Mesenchymal stem cell (in vitro differentiated cells and primary cell): ENCODE measurements at regions not wholly inside any gene's neighbourhood (a gene's known extent, or its start where the extent isn't known, plus 50 kb on each side); places are given as distances from the start of the nearest gene placed in this dataset.
A peak's percentile ranks its signal among the peaks of the same experiment; 100 is the strongest.

Experiments used
- DNase-seq: peaks from one replicate; pipeline ENCODE4 v3.0.0-alpha.2; 2013
- H2AFZ ChIP-seq: one replicate; pipeline ENCODE4 v1.6.1; 2013; ENCODE audit warnings: low read depth, mild to moderate bottlenecking, control low read depth, inconsistent platforms, low read length, moderate library complexity
- H2AK5ac ChIP-seq: 2 replicates; pipeline ENCODE4 v1.6.1; 2013; ENCODE audit warnings: low read length, moderate library complexity, mild to moderate bottlenecking, inconsistent platforms; ENCODE audit not compliant: severe bottlenecking
- H2BK120ac ChIP-seq: one replicate; pipeline ENCODE4 v1.6.1; 2013; ENCODE audit warnings: low read depth, mild to moderate bottlenecking, inconsistent platforms, low read length, moderate library complexity
- H2BK12ac ChIP-seq, 2 experiments: one replicate each; pipeline ENCODE4 v1.6.1; 2013; ENCODE audit warnings: inconsistent platforms in 2 of 2, low read length in 2 of 2, mild to moderate bottlenecking in 2 of 2, moderate library complexity in 2 of 2, control low read depth in 1 of 2
- H2BK15ac ChIP-seq: one replicate; pipeline ENCODE4 v1.6.1; 2013; ENCODE audit warnings: mild to moderate bottlenecking, low read depth, inconsistent platforms; ENCODE audit not compliant: poor library complexity, severe bottlenecking
- H2BK5ac ChIP-seq: 2 replicates; pipeline ENCODE4 v1.6.1; 2013; ENCODE audit warnings: low read depth, mild to moderate bottlenecking, low read length, control low read depth, inconsistent platforms; ENCODE audit not compliant: poor library complexity, severe bottlenecking
- H3K14ac ChIP-seq, 2 experiments: one replicate each; pipeline ENCODE4 v1.6.1; 2013; ENCODE audit warnings: inconsistent platforms in 2 of 2, low read length in 2 of 2, control low read depth in 1 of 2, mild to moderate bottlenecking in 1 of 2, moderate library complexity in 1 of 2
- H3K18ac ChIP-seq, 2 experiments: one replicate each; pipeline ENCODE4 v1.6.1; 2013; ENCODE audit warnings: inconsistent platforms in 2 of 2, low read length in 2 of 2, control low read depth in 1 of 2, low read depth in 1 of 2, mild to moderate bottlenecking in 1 of 2
- H3K23ac ChIP-seq, 2 experiments: one replicate each; pipeline ENCODE4 v1.6.1; 2013; ENCODE audit warnings: inconsistent platforms in 2 of 2, low read length in 2 of 2, mild to moderate bottlenecking in 2 of 2, moderate library complexity in 2 of 2, control low read depth in 1 of 2
- H3K27ac ChIP-seq: 2 replicates; pipeline ENCODE4 v1.5.1; 2013; ENCODE audit warnings: mild to moderate bottlenecking, moderate library complexity, low read length, control low read depth, inconsistent platforms; ENCODE audit not compliant: poor library complexity, severe bottlenecking
- H3K27me3 ChIP-seq, 2 experiments: 2 replicates each; pipeline versions ENCODE4 v1.6.1 to v1.7.0; 2013; ENCODE audit warnings: low read length in 2 of 2, mild to moderate bottlenecking in 2 of 2, moderate library complexity in 2 of 2, control low read depth in 1 of 2, inconsistent platforms in 1 of 2; ENCODE audit not compliant: control insufficient read depth in 1 of 2, insufficient read depth in 1 of 2
- H3K36me3 ChIP-seq, 2 experiments: 2 replicates each; pipeline versions ENCODE4 v1.6.1 to v1.7.0; 2013; ENCODE audit warnings: low read length in 2 of 2, control low read depth in 1 of 2, inconsistent platforms in 1 of 2, low read depth in 1 of 2, mild to moderate bottlenecking in 1 of 2; ENCODE audit not compliant: insufficient read depth in 2 of 2, control insufficient read depth in 1 of 2
- H3K4ac ChIP-seq, 2 experiments: one replicate each; pipeline ENCODE4 v1.6.1; 2013; ENCODE audit warnings: inconsistent platforms in 2 of 2, low read length in 2 of 2, mild to moderate bottlenecking in 2 of 2, moderate library complexity in 2 of 2, control low read depth in 1 of 2, low read depth in 1 of 2
- H3K4me1 ChIP-seq: 2 replicates; pipeline ENCODE4 v1.6.1; 2013; ENCODE audit warnings: low read depth, low read length, control low read depth; ENCODE audit not compliant: control insufficient read depth, insufficient read depth
- H3K4me2 ChIP-seq: 2 replicates; pipeline ENCODE4 v1.6.1; 2013; ENCODE audit warnings: low read length, mild to moderate bottlenecking, inconsistent platforms; ENCODE audit not compliant: poor library complexity, severe bottlenecking
- H3K4me3 ChIP-seq, 2 experiments: 2 replicates each; pipeline versions ENCODE4 v1.5.1 to v1.7.0; 2013; ENCODE audit warnings: low read length in 2 of 2, mild to moderate bottlenecking in 2 of 2, control low read depth in 1 of 2, low read depth in 1 of 2; ENCODE audit not compliant: insufficient read depth in 1 of 2
- H3K79me1 ChIP-seq: replicated peaks from 2 replicates; pipeline ENCODE4 v1.6.1; 2013; ENCODE audit warnings: mild to moderate bottlenecking, control low read depth, low read length, inconsistent platforms; ENCODE audit not compliant: poor library complexity, severe bottlenecking
- H3K9ac ChIP-seq: 2 replicates; pipeline ENCODE4 v1.7.0; 2013; ENCODE audit warnings: mild to moderate bottlenecking, low read length, moderate library complexity
- H3K9me3 ChIP-seq: 2 replicates; pipeline ENCODE4 v1.7.0; 2013; ENCODE audit warnings: mild to moderate bottlenecking, low read length; ENCODE audit not compliant: control insufficient read depth
- H4K8ac ChIP-seq: one replicate; pipeline ENCODE4 v1.6.1; 2013; ENCODE audit warnings: inconsistent platforms, mild to moderate bottlenecking, low read length, moderate library complexity
- H4K91ac ChIP-seq: one replicate; pipeline ENCODE4 v1.6.1; 2013; ENCODE audit warnings: mild to moderate bottlenecking, low read length, inconsistent platforms
- WGBS: methylation state at CpG from one replicate; pipeline ENCODE4 v1.1.7; 2013; ENCODE audit warnings: mixed read lengths; 5-methylcytosine and 5-hydroxymethylcytosine counted together

- Histone ChIP-seq H2BK12ac (no peak overlapping the region), H3K4me1 (no peaks in the 10 kb centered on the region), H2BK5ac (no peak overlapping the region), H3K27ac (no peak overlapping the region), H2BK120ac (no peak overlapping the region), H2AK5ac (no peak overlapping the region), H3K4me3 (peak overlapping the region in 1 of 2 experiments; percentile 42), H3K36me3 (no peaks in the 10 kb centered on the region), H3K14ac (no peak overlapping the region), H3K23ac (no peak overlapping the region), H3K4me2 (no peak overlapping the region), H2BK15ac (no peak overlapping the region), H3K4ac (no peak overlapping the region), H3K9ac (no peak overlapping the region), H4K91ac (no peak overlapping the region), H4K8ac (no peak overlapping the region), H3K27me3 (no peaks in the 10 kb centered on the region), H2AFZ (no peak overlapping the region), H3K9me3 (peaks cover 8% of the 10 kb centered on the region), H3K79me1 (no peaks in the 10 kb centered on the region), H3K18ac (no peak overlapping the region)
- no peak for DNase-seq
- WGBS: 86% methylated on average over 2 of the region's 2 CpGs
Measured at GRCh38 chrX:127011629-127012028, 192.1 kb downstream of the PRR32 start.

GRCh38 chrX:127025013-127025412 lies 205.5 kb downstream of the PRR32 start:
- Histone ChIP-seq H3K9me3 (no peaks in the 10 kb centered on the region), H4K8ac (no peak overlapping the region), H3K23ac (no peak overlapping the region), H2BK5ac (no peak overlapping the region), H3K4me2 (no peak overlapping the region), H3K4me1 (no peaks in the 10 kb centered on the region), H3K18ac (no peak overlapping the region), H2BK120ac (no peak overlapping the region), H2BK15ac (no peak overlapping the region), H3K14ac (no peak overlapping the region), H3K4me3 (no peak overlapping the region), H2BK12ac (no peak overlapping the region), H3K79me1 (no peaks in the 10 kb centered on the region), H3K36me3 (no peaks in the 10 kb centered on the region), H2AK5ac (no peak overlapping the region), H3K9ac (no peak overlapping the region), H3K27ac (no peak overlapping the region), H3K4ac (no peak overlapping the region), H2AFZ (no peak overlapping the region), H3K27me3 (no peaks in the 10 kb centered on the region), H4K91ac (no peak overlapping the region)
- WGBS: 67% methylated on average over 1 of the region's 2 CpGs
- DNase-seq: no peak

- Histone ChIP-seq H2BK5ac (no peak overlapping the region), H2AFZ (no peak overlapping the region), H2BK12ac (no peak overlapping the region), H4K91ac (no peak overlapping the region), H3K79me1 (no peaks in the 10 kb centered on the region), H3K9me3 (no peaks in the 10 kb centered on the region), H2AK5ac (no peak overlapping the region), H3K9ac (no peak overlapping the region), H3K4me1 (no peaks in the 10 kb centered on the region), H2BK120ac (no peak overlapping the region), H3K4me2 (no peak overlapping the region), H3K23ac (no peak overlapping the region), H3K4ac (no peak overlapping the region), H3K4me3 (no peak overlapping the region), H2BK15ac (no peak overlapping the region), H3K27ac (no peak overlapping the region), H3K36me3 (no peaks in the 10 kb centered on the region), H3K14ac (no peak overlapping the region), H3K27me3 (no peaks in the 10 kb centered on the region), H4K8ac (no peak overlapping the region), H3K18ac (no peak overlapping the region)
- WGBS: no CpG with 5 or more reads among the region's 5 CpGs
- no peak for DNase-seq
Measured at GRCh38 chrX:127030016-127030748, 210.7 kb downstream of the PRR32 start.

- no peak overlapping the region for H3K9ac ChIP-seq
- H2AFZ ChIP-seq: no peak overlapping the region
- no peak for DNase-seq
- no peak overlapping the region for H3K4me2 ChIP-seq
- no peak overlapping the region for H4K8ac ChIP-seq
- no peak overlapping the region for H2BK120ac ChIP-seq
- H3K27me3 ChIP-seq: no peaks in the 10 kb centered on the region
- WGBS: 0% methylated on average over 1 of the region's 2 CpGs
- H2AK5ac ChIP-seq: no peak overlapping the region
- no peak overlapping the region for H3K4ac ChIP-seq
- H3K79me1 ChIP-seq: no peaks in the 10 kb centered on the region
- H3K4me3 ChIP-seq: no peak overlapping the region
- H3K27ac ChIP-seq: no peak overlapping the region
- no peak overlapping the region for H3K14ac ChIP-seq
- H3K18ac ChIP-seq: no peak overlapping the region
- H4K91ac ChIP-seq: no peak overlapping the region
- H3K23ac ChIP-seq: no peak overlapping the region
- H2BK5ac ChIP-seq: no peak overlapping the region
- H3K36me3 ChIP-seq: no peaks in the 10 kb centered on the region
- H3K4me1 ChIP-seq: no peaks in the 10 kb centered on the region
- no peak overlapping the region for H2BK15ac ChIP-seq
- H2BK12ac ChIP-seq: no peak overlapping the region
- H3K9me3 ChIP-seq: no peaks in the 10 kb centered on the region
Measured at GRCh38 chrX:127037159-127037558, 217.6 kb downstream of the PRR32 start.
